ENCODE measurements at regions not wholly inside any gene's neighbourhood (a gene's known extent, or its start where the extent isn't known, plus 50 kb on each side); places are given as distances from the start of the nearest gene placed in this dataset.

DNA sequence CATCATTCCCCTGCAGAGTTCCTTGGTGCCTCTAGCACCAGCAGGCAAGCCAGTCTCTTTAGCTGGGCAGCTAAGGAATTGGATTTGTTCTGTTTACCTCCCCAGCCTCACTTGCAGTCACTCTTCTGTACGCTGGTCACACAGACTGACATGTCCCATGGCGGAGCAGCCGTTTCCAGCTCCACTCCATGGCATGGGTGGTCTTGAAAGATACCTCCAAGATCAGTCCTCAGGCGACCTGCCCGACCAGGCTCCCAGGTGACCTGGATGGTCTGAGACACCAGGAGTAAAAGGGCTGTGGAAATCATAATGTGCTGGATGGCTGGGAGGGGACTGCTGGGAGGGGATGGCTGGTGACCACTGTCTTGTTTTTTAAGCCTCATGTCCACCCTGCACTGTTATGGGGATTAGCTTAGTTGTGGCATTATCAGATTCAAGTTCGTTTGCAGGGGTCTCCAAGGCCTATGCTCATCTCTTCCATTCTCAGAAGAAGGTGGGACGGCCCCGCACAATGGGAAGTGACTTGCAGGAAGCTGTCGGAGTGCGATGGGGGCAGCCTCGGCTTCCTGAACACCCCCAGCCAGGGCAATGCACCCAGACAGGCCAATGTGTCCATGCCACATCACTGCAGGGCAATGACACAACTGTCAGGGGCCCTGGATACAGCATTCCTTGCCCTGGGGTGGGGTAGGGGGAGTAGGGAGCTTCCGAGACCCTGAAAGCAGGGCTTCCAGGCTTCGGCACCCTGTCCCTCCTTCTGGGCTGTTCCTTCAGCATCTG is 156.1 kb upstream of the MYCN start:
- no peak for DNase-seq (ENCODE audit: low read depth in 2 of 2)
- Histone ChIP-seq H4K20me1 (ENCODE audit: control insufficient read depth, extremely low read depth, insufficient read depth, low read length) (no peaks in the 10 kb centered on the region), H3K9me3 (ENCODE audit: control insufficient read depth, insufficient read depth, low read depth, low read length) (no peaks in the 10 kb centered on the region), H3K27me3 (ENCODE audit: control insufficient read depth, insufficient read depth, low read length) (no peaks in the 10 kb centered on the region), H3K9ac (ENCODE audit: insufficient read depth, low read length) (no peak overlapping the region), H3K4me1 (ENCODE audit: control insufficient read depth, extremely low read depth, insufficient read depth, low read length) (no peaks in the 10 kb centered on the region), H3K4me2 (ENCODE audit: extremely low read depth, insufficient read depth, low read length) (no peak overlapping the region), H3K36me3 (ENCODE audit: control insufficient read depth, insufficient read depth, low read length) (no peaks in the 10 kb centered on the region), H3K27ac (ENCODE audit: insufficient read depth, low read length) (no peak overlapping the region), H3K79me2 (ENCODE audit: control insufficient read depth, insufficient read depth, low read length) (no peaks in the 10 kb centered on the region), H2AFZ (ENCODE audit: low read length) (no peak overlapping the region), H3K4me3 (replicated peaks in 1 of 4; ENCODE audit: control extremely low read depth in 1 of 4, insufficient read depth in 1 of 4, low read depth in 3 of 4, low read length in 4 of 4) (no peak overlapping the region)
- no peak for TF ChIP-seq EZH2 (IDR thresholded peaks at IDR 0.05; ENCODE audit: low read length, missing control alignments)
- TF ChIP-seq, protein P1, sequence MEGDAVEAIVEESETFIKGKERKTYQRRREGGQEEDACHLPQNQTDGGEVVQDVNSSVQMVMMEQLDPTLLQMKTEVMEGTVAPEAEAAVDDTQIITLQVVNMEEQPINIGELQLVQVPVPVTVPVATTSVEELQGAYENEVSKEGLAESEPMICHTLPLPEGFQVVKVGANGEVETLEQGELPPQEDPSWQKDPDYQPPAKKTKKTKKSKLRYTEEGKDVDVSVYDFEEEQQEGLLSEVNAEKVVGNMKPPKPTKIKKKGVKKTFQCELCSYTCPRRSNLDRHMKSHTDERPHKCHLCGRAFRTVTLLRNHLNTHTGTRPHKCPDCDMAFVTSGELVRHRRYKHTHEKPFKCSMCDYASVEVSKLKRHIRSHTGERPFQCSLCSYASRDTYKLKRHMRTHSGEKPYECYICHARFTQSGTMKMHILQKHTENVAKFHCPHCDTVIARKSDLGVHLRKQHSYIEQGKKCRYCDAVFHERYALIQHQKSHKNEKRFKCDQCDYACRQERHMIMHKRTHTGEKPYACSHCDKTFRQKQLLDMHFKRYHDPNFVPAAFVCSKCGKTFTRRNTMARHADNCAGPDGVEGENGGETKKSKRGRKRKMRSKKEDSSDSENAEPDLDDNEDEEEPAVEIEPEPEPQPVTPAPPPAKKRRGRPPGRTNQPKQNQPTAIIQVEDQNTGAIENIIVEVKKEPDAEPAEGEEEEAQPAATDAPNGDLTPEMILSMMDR (conservative IDR thresholded peaks at IDR 0.05 in 1 of 2, IDR thresholded peaks at IDR 0.05 in 1 of 2; ENCODE audit: low read depth in 1 of 2, low read length in 2 of 2): no peak

DNA sequence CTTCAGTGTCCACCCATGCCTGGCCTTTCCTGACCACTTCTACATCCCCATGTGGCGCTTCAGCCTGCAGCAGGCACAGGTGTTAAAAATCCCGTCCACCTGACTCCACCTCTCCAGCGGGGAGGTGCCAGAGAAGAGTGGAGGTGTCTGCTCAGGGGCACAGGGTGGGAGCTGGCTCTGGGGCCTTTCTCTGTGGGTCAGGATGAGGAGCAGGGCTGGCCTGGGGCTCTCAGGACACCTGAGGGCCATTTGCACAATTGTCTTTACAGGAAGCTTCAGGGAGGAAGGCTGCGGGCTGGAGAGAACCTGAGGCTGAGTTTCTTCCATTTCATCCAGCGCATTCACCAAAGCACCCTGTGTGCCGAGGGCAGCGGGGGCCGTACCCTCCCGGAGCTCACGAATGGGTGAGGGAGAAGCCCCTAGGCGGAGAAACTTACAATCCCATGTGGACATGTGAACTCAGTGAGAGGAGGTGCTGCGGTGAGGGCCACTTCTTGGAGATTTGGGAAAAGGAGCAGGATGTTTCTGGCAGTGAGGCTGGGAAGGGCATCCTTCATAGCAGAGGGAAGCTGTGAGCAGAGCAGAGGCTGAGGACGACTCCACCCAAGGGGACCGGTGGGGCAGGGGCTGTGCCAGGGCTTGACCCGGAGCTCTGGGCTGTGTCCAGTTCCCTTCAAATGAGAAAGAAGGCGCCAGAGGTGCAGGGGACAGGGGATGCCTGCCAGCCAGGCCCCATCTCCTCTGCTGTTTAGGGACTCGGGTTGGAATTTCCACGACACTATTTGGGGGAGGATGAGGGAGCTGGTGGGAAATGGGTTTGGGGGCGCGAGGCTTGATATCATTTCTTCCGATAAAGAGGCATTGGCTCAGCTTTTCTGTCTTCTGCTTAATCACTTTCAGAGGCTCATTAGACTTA is 155.2 kb upstream of the MYCN start:
- no peaks in the 10 kb centered on the region for H3K27me3 ChIP-seq (ENCODE audit: control insufficient read depth, insufficient read depth, low read length)
- H3K79me2 ChIP-seq (ENCODE audit: control insufficient read depth, insufficient read depth, low read length): no peaks in the 10 kb centered on the region
- no peaks in the 10 kb centered on the region for H3K4me1 ChIP-seq (ENCODE audit: control insufficient read depth, extremely low read depth, insufficient read depth, low read length)
- H3K4me3 ChIP-seq (replicated peaks in 1 of 4; ENCODE audit: control extremely low read depth in 1 of 4, insufficient read depth in 1 of 4, low read depth in 3 of 4, low read length in 4 of 4): no peak overlapping the region
- TF ChIP-seq EZH2 (IDR thresholded peaks at IDR 0.05; ENCODE audit: low read length, missing control alignments): no peak
- TF ChIP-seq, protein P1 (conservative IDR thresholded peaks at IDR 0.05 in 1 of 2, IDR thresholded peaks at IDR 0.05 in 1 of 2; ENCODE audit: low read depth in 1 of 2, low read length in 2 of 2): no peak
- H3K27ac ChIP-seq (ENCODE audit: insufficient read depth, low read length): no peak overlapping the region
- DNase-seq (ENCODE audit: low read depth in 2 of 2): no peak
- H3K9me3 ChIP-seq (ENCODE audit: control insufficient read depth, insufficient read depth, low read depth, low read length): no peaks in the 10 kb centered on the region
- no peak overlapping the region for H2AFZ ChIP-seq (ENCODE audit: low read length)
- no peaks in the 10 kb centered on the region for H3K36me3 ChIP-seq (ENCODE audit: control insufficient read depth, insufficient read depth, low read length)
- no peaks in the 10 kb centered on the region for H4K20me1 ChIP-seq (ENCODE audit: control insufficient read depth, extremely low read depth, insufficient read depth, low read length)
- no peak overlapping the region for H3K4me2 ChIP-seq (ENCODE audit: extremely low read depth, insufficient read depth, low read length)
- H3K9ac ChIP-seq (ENCODE audit: insufficient read depth, low read length): no peak overlapping the region

DNA sequence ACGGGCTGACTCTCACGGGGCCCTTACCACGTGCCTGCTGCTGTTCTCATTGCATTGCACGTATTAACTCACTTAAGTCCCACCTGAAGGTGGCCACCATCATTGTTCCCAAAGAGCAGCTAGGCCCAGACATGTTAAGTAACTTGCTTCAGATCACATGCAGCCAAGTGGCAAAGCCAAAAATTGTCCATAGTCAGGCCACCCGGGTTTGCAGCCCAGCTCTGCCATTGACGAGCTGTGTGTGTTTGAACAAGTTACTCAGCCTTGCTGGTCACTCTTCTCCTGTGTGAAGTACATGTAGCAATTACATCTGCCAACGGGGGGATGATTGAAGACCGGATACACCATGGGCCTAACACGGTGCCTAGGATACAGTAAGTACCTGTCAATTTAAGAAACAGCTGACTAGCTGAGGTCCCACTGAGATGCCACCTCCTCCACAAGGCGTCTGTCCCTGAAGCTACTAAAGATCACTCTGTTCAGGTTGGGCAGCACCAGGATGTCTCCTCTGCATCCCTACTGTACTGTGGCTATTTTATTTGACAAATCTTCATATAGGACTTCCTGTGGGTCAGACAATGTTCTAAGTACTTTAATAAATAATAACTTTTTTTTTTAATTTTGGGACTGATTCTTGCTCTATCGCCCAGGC is 154.2 kb upstream of the MYCN start:
- Histone ChIP-seq H3K4me2 (ENCODE audit: extremely low read depth, insufficient read depth, low read length) (no peak overlapping the region), H3K9ac (ENCODE audit: insufficient read depth, low read length) (no peak overlapping the region), H4K20me1 (ENCODE audit: control insufficient read depth, extremely low read depth, insufficient read depth, low read length) (no peaks in the 10 kb centered on the region), H3K36me3 (ENCODE audit: control insufficient read depth, insufficient read depth, low read length) (no peaks in the 10 kb centered on the region), H3K4me3 (replicated peaks in 1 of 4; ENCODE audit: control extremely low read depth in 1 of 4, insufficient read depth in 1 of 4, low read depth in 3 of 4, low read length in 4 of 4) (no peak overlapping the region), H3K9me3 (ENCODE audit: control insufficient read depth, insufficient read depth, low read depth, low read length) (no peaks in the 10 kb centered on the region), H3K27me3 (ENCODE audit: control insufficient read depth, insufficient read depth, low read length) (no peaks in the 10 kb centered on the region), H3K79me2 (ENCODE audit: control insufficient read depth, insufficient read depth, low read length) (no peaks in the 10 kb centered on the region), H2AFZ (ENCODE audit: low read length) (no peak overlapping the region), H3K4me1 (ENCODE audit: control insufficient read depth, extremely low read depth, insufficient read depth, low read length) (no peaks in the 10 kb centered on the region), H3K27ac (ENCODE audit: insufficient read depth, low read length) (no peak overlapping the region)
- DNase-seq (ENCODE audit: low read depth in 2 of 2): no peak
- TF ChIP-seq, protein P1 (conservative IDR thresholded peaks at IDR 0.05 in 1 of 2, IDR thresholded peaks at IDR 0.05 in 1 of 2; ENCODE audit: low read depth in 1 of 2, low read length in 2 of 2): no peak
- no peak for TF ChIP-seq EZH2 (IDR thresholded peaks at IDR 0.05; ENCODE audit: low read length, missing control alignments)
